Stimulated activated CD8-positive, alpha-beta memory T cell treated with anti-CD3 and anti-CD28 coated beads, Interleukin-12 subunit alpha, Interleukin-12 subunit beta, amount 100 ng/mL, for 4 hours (primary cell): ENCODE measurements at regions not wholly inside any gene's neighbourhood (a gene's known extent, or its start where the extent isn't known, plus 50 kb on each side); places are given as distances from the start of the nearest gene placed in this dataset.
"Not testable (repeated sequence)": the region's sequence is repeated elsewhere in the genome, so short reads cannot be mapped to it uniquely, and the experiment has no call there.

Experiments
- DNase-seq: peaks from one replicate; pipeline ENCODE4 v3.0.0-alpha.2; 2020; ENCODE audit warnings: low read depth

- DNase-seq = not testable (repeated sequence)
Observed at GRCh38 chr17:45554479-45554878, 64.0 kb upstream of the PLEKHM1 start.

- not testable (repeated sequence) for DNase-seq
Observed at GRCh38 chr17:45558821-45559220, 68.3 kb upstream of the PLEKHM1 start.

- DNase-seq = not testable (repeated sequence)
Observed at GRCh38 chr17:45562868-45563267, 72.3 kb upstream of the PLEKHM1 start.

GRCh38 chr17:45563283-45563682 lies 72.8 kb upstream of the PLEKHM1 start:
- not testable (repeated sequence) for DNase-seq

GRCh38 chr17:45568275-45568674 lies 77.8 kb upstream of the PLEKHM1 start:
- not testable (repeated sequence) for DNase-seq

- DNase-seq = not testable (repeated sequence)
Observed at GRCh38 chr17:45573326-45573725, 82.8 kb upstream of the PLEKHM1 start.

- DNase-seq = no peak
Observed at GRCh38 chr17:45573924-45574770, 83.6 kb upstream of the PLEKHM1 start.

GRCh38 chr17:45575126-45575885 lies 84.8 kb upstream of the PLEKHM1 start:
- no peak for DNase-seq

- DNase-seq = not testable (repeated sequence)
Observed at GRCh38 chr17:45576527-45577307, 86.2 kb upstream of the PLEKHM1 start.

- DNase-seq = no peak
Observed at GRCh38 chr17:45577571-45578279, 87.2 kb upstream of the PLEKHM1 start.

- DNase-seq = no peak
Observed at GRCh38 chr17:45578516-45579455, 88.3 kb upstream of the PLEKHM1 start.

- DNase-seq = no peak
Observed at GRCh38 chr17:45579529-45580495, 89.3 kb upstream of the PLEKHM1 start.

GRCh38 chr17:45580924-45581323 lies 90.4 kb upstream of the PLEKHM1 start:
- no peak for DNase-seq

GRCh38 chr17:45581860-45582259 lies 91.3 kb upstream of the PLEKHM1 start:
- no peak for DNase-seq

GRCh38 chr17:45584092-45585036 lies 93.8 kb upstream of the PLEKHM1 start:
- peak; percentile 57 for DNase-seq

GRCh38 chr17:45585037-45585733 lies 94.7 kb upstream of the PLEKHM1 start:
- DNase-seq = peak; percentile 74
